Duodenal mucosa (tissue), 2 donors: ENCODE measurements at regions not wholly inside any gene's neighbourhood (a gene's known extent, or its start where the extent isn't known, plus 50 kb on each side); places are given as distances from the start of the nearest gene placed in this dataset.
"Not testable (repeated sequence)": the region's sequence is repeated elsewhere in the genome, so short reads cannot be mapped to it uniquely, and the experiment has no call there.

ENCODE experiments used
- H3K27ac ChIP-seq: one replicate; pipeline ENCODE4 v1.7.0; 2013; ENCODE audit warnings: low read depth, low read length
- H3K27me3 ChIP-seq, 2 donors: one replicate each; pipeline ENCODE4 v1.7.0; 2013; ENCODE audit warnings: low read length in 2 of 2, control low read depth in 1 of 2; ENCODE audit not compliant: insufficient read depth in 2 of 2, control insufficient read depth in 1 of 2
- H3K36me3 ChIP-seq, 2 donors: one replicate each; pipeline ENCODE4 v1.7.0; 2013; ENCODE audit warnings: low read length in 2 of 2, control low read depth in 1 of 2; ENCODE audit not compliant: insufficient read depth in 2 of 2, control insufficient read depth in 1 of 2
- H3K4me1 ChIP-seq, 2 donors: one replicate each; pipeline ENCODE4 v1.7.0; 2013; ENCODE audit warnings: low read length in 2 of 2, control low read depth in 1 of 2; ENCODE audit not compliant: insufficient read depth in 2 of 2, control insufficient read depth in 1 of 2
- H3K4me3 ChIP-seq, 2 donors: one replicate each; pipeline ENCODE4 v1.7.0; 2013; ENCODE audit warnings: low read length in 2 of 2, low read depth in 1 of 2
- H3K9ac ChIP-seq, 2 donors: one replicate each; pipeline ENCODE4 v1.7.0; 2013; ENCODE audit warnings: low read length in 2 of 2, low read depth in 1 of 2
- H3K9me3 ChIP-seq, 2 donors: one replicate each; pipeline ENCODE4 v1.7.0; 2013; ENCODE audit warnings: low read length in 2 of 2, control low read depth in 1 of 2; ENCODE audit not compliant: control insufficient read depth in 1 of 2

DNA sequence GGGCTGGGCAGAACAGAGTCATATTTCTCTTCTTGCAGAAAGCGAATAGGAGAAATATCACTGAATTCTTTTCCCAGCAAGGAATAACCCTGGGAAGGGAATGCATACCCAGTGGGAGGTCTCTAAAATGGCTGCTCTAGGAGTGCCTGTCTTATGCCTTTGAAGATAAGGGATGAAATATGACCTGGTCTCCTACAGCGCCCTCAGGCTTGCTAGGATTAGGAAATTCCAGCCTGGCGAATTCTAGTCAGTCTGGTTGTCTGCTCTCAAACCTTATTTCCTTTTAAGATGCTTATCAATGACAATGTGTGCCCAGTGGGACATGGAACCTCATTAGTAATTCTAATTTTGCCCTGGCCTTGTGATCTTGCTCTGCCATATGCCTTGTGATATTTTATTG, 677.7 kb downstream of the RWDD3 start:
- H3K27ac ChIP-seq, H3K27me3 ChIP-seq, H3K9ac ChIP-seq, H3K36me3 ChIP-seq, H3K4me3 ChIP-seq, H3K4me1 ChIP-seq, H3K9me3 ChIP-seq: not testable (repeated sequence)

DNA sequence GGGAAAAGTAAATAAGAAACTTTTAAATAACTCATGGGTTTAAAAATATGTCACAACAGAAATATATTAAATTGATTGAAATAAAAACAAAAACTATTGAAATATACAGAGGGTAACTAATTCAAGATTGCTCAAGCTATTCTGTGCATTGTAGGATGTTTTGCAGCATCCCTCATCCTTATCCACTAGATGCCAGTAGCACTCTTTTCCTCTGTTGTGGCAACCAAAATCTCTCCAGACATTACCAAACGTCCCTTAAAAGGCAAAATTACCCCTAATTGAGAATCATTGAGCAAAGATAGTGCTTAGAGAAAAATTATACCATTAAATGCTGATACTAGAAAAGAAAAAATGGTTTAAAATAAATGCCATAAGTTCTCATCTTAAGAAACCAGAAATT, 682.6 kb downstream of the RWDD3 start:
- Histone ChIP-seq H3K9ac (no peak overlapping the region), H3K4me3 (no peak overlapping the region), H3K27ac (no peak overlapping the region), H3K9me3 (peaks cover 0 to 6% of the 10 kb centered on the region in 2 donors), H3K4me1 (no peaks in the 10 kb centered on the region), H3K36me3 (no peaks in the 10 kb centered on the region), H3K27me3 (no peaks in the 10 kb centered on the region)

DNA sequence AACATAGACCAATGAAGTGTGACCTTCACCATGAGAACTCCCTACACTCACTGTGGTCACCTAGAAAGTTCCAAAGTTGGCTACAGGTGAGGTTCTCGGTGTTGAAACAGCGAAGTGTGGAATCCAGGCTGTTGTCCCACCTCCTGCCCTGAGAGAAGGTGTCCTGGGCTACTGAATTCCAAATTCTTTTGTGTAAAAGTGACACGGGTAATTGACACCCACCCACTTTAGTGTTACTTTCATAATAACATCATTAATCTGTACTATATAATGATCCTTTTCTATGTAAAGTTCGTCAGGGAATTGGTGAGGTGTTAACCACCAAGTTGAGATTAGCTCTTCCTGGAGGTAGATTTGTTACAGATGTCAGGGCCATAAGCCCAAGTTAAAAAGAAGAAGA, 690.7 kb downstream of the RWDD3 start:
- no peak overlapping the region for H3K9ac ChIP-seq
- H3K36me3 ChIP-seq = no peaks in the 10 kb centered on the region
- H3K9me3 ChIP-seq = peaks cover 0 to 5% of the 10 kb centered on the region in 2 donors
- no peak overlapping the region for H3K4me3 ChIP-seq
- H3K4me1 ChIP-seq = no peaks in the 10 kb centered on the region
- H3K27ac ChIP-seq = no peak overlapping the region
- H3K27me3 ChIP-seq = no peaks in the 10 kb centered on the region

DNA sequence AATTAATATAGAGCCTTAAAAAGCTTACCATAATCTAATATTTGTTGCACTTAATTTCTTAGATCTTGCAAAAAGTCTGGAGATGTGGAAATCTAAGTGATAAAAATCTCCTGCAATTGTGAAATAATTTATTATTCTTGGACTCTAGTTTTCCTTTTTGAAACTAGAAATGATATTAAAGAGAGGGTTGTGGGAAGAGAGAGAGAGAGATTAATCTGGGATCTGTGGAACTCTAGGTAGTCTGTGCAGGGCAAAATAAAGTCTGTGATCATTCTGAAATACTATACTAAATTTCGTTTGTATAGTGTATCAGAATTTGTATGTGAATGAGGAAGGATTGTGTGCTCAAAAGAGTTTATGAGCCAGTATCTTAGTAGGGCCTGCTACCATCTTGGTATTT, 692.3 kb downstream of the RWDD3 start:
- Histone ChIP-seq H3K27ac (no peak overlapping the region), H3K36me3 (no peaks in the 10 kb centered on the region), H3K9ac (no peak overlapping the region), H3K27me3 (no peaks in the 10 kb centered on the region), H3K4me1 (no peaks in the 10 kb centered on the region), H3K9me3 (peaks cover 0 to 5% of the 10 kb centered on the region in 2 donors), H3K4me3 (no peak overlapping the region)

DNA sequence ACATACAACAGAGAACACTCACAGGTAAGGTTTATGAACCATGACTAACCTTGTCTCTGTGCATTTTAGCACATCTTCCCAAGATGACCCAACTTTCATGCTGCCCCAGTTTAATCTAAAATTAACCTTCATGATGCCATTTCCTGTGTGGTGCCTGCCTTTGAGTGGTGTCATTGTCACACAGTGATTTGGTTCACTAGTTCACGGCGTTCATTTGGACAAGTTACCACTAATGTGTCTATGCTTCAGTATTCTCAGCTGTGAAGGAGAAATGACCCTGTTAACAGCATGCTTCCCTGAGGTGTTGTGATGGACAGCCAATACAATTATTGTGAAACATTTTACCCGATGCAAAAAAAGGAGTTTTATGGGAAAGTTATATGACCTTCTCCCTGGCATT, 693.1 kb downstream of the RWDD3 start:
- no peaks in the 10 kb centered on the region for H3K27me3 ChIP-seq
- no peak overlapping the region for H3K27ac ChIP-seq
- no peak overlapping the region for H3K9ac ChIP-seq
- H3K4me1 ChIP-seq = no peaks in the 10 kb centered on the region
- H3K9me3 ChIP-seq = peaks cover 0 to 5% of the 10 kb centered on the region in 2 donors
- H3K4me3 ChIP-seq = no peak overlapping the region
- no peaks in the 10 kb centered on the region for H3K36me3 ChIP-seq

DNA sequence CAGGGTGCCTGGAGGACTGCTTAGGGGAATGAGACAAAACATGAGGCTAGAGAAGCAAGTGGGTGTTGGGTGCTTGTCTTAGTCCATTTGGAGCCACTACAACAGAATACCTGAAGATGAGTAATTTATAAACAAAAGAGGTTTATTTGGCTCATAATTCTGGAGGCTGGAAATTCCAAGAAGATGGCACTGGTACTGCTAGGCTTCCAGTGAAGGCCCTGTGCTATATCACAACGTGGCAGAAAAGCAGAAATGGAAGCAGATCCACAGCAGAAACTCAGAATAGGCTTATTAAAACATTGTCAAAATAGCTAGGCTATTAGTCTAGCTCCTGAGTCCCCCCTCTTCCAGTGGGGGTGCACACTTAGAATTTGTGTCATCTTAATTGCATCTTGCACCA, 701.7 kb downstream of the RWDD3 start:
- no peaks in the 10 kb centered on the region for H3K36me3 ChIP-seq
- no peaks in the 10 kb centered on the region for H3K9me3 ChIP-seq
- no peaks in the 10 kb centered on the region for H3K4me1 ChIP-seq
- H3K9ac ChIP-seq = no peak overlapping the region
- H3K27me3 ChIP-seq = no peaks in the 10 kb centered on the region
- no peak overlapping the region for H3K4me3 ChIP-seq
- H3K27ac ChIP-seq = no peak overlapping the region

DNA sequence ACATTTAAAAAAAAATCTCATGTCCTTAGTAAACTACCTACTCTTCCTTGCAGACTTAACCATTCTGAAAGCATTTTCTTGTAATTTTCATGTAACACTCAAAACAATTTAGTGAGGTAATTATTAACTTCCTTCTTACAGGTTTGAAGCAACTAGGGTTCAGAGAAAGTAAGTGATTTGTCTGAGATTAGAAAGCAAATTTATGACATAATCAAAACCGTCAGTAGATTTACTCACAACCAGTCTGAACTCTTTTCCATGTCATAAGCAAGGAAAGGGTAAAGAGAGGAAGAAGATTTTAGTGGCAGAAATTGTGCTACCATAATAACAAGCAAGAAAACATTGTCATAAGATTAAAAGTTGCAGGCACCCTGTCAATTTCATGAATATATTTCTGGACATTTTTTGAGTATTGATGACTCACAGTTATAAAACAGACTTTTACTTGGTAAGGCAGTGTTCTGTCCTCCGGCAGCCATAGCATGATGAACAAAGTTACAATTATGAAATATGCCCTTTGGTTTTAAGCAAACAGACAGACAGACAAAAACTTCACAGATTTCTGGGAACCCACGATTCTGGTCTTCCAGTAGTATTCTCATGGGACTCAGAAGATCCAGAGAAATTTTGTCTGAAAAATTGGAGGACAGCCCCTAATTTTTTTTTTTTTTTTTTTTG, 707.2 kb downstream of the RWDD3 start:
- Histone ChIP-seq H3K27me3 (no peaks in the 10 kb centered on the region), H3K27ac (no peak overlapping the region), H3K4me3 (no peak overlapping the region), H3K9me3 (no peaks in the 10 kb centered on the region), H3K4me1 (no peaks in the 10 kb centered on the region), H3K36me3 (no peaks in the 10 kb centered on the region), H3K9ac (no peak overlapping the region)

DNA sequence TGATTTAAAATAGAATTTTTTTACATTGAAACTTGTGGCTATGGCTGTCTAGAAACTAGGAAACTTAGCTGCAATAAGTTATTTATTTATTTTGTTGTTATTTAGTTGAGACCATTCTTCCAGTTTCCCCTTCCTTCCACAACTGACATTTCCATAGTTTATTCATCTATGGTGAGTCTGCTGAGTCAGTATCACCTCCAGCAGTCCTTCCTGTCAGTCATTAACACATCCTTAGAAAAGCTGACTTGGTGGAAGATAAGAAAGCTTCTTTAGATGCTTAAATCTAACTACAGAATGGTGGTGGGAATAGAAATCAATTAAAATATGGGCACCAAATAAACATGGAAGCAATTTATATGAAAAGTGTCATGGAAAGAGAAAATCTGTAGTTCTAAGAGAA, 714.0 kb downstream of the RWDD3 start:
- no peaks in the 10 kb centered on the region for H3K36me3 ChIP-seq
- no peaks in the 10 kb centered on the region for H3K27me3 ChIP-seq
- H3K4me1 ChIP-seq = no peaks in the 10 kb centered on the region
- H3K4me3 ChIP-seq = no peak overlapping the region
- H3K9me3 ChIP-seq = peaks cover 0 to 4% of the 10 kb centered on the region in 2 donors
- no peak overlapping the region for H3K27ac ChIP-seq
- no peak overlapping the region for H3K9ac ChIP-seq

DNA sequence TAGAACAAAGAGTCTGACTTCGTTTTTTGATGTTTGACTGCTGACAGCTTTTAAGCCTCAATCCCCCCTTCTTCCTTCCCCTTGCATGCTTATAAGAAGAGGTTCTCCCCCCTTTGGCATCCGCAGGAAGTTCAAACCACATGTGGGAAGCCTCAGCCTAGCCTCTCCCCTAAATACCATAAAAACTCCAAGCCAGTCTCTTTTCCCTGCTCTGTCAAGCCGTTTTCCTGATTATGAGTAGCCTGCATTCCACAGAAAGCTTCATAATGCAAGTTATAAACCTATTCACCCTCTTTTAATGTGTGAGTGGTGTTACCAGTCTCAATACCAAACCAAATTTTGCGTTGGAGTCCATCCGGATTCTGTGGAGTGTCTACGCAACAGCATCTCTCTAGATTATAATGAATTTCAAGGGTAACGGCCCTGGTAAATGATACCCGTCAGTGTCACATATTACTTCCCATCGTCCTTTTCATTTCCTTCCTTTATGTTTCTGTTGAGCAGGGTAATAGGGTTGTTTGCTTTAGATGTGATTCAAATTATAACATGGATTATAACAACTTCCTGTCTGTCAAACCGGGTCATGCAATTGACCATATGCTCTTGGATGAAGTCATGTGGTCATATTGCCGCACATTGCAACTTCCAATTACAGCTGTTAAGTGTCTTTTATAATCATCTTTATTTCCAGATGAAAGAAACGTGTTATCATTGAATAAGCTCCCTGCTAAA, 717.5 kb downstream of the RWDD3 start:
- Histone ChIP-seq H3K4me1 (no peaks in the 10 kb centered on the region), H3K36me3 (no peaks in the 10 kb centered on the region), H3K4me3 (no peak overlapping the region), H3K9me3 (peaks cover 0 to 3% of the 10 kb centered on the region in 2 donors), H3K27me3 (no peaks in the 10 kb centered on the region), H3K27ac (no peak overlapping the region), H3K9ac (no peak overlapping the region)

DNA sequence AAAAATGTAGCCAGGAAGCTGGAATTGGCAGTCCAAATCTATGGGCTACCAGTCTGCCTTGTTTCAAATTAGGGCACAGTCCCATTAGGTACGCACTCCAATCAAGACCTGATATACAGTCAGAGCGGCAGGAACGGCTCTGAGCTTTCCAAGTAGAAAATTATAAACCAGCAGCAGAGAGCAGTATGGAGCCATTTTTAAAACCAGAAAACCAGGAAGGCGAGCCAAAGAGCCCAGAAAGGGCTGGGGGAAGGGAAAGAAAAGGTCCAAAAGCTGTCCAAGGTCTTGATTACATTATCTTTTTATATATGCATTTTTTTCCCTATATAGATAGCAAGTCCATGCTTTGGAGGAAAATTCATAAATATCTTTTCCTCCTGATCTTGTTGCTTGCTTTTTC, 719.0 kb downstream of the RWDD3 start:
- no peaks in the 10 kb centered on the region for H3K36me3 ChIP-seq

More for the DNA sequence above, 719.0 kb downstream of the RWDD3 start:
- H3K4me1 ChIP-seq = no peaks in the 10 kb centered on the region
- no peaks in the 10 kb centered on the region for H3K27me3 ChIP-seq
- H3K4me3 ChIP-seq = no peak overlapping the region
- H3K27ac ChIP-seq = no peak overlapping the region
- H3K9me3 ChIP-seq = no peaks in the 10 kb centered on the region
- no peak overlapping the region for H3K9ac ChIP-seq
